MCF 10A (cell line): ENCODE measurements at regions not wholly inside any gene's neighbourhood (a gene's known extent, or its start where the extent isn't known, plus 50 kb on each side); places are given as distances from the start of the nearest gene placed in this dataset.

Experiments
- BruUV-seq: library from RNA; stranded (reverse); fragments of 400-500 nt; replicated peaks from 2 replicates; lab custom pipeline; 2021; lab: Mats Ljungman, UMichigan
- CTCF ChIA-PET: fragments of 300-600 bp; sonication (Branson Sonifier 250); formaldehyde crosslinking; extraction: SDS; loops from one replicate; lab custom pipeline; 2021; ENCODE audit warnings: antibody characterized with exemption, inconsistent platforms; lab: Yijun Ruan, JAX
- POLR2A ChIA-PET: fragments of 300-600, 350-650 bp; sonication (Branson Sonifier 250); formaldehyde crosslinking; extraction: SDS; loops from one replicate; lab custom pipeline; 2020; ENCODE audit warnings: antibody characterized with exemption, inconsistent platforms; lab: Yijun Ruan, JAX
- DNase-seq: peaks from one replicate; pipeline ENCODE4 v3.0.0-alpha.2; 2018; ENCODE audit not compliant: unreplicated experiment
- H3K27ac Mint-ChIP-seq: one replicate; pipeline ENCODE4 v1.8.0; 2022; ENCODE audit warnings: mild to moderate bottlenecking, low read depth, mixed read lengths; ENCODE audit not compliant: unreplicated experiment
- H3K27me3 Mint-ChIP-seq: one replicate; pipeline ENCODE4 v1.8.0; 2022; ENCODE audit warnings: mixed read lengths; ENCODE audit not compliant: insufficient read depth, unreplicated experiment
- H3K36me3 Mint-ChIP-seq: one replicate; pipeline ENCODE4 v1.8.0; 2022; ENCODE audit warnings: mild to moderate bottlenecking, moderate library complexity, mixed read lengths; ENCODE audit not compliant: insufficient read depth, unreplicated experiment
- H3K4me1 Mint-ChIP-seq: one replicate; pipeline ENCODE4 v1.8.0; 2022; ENCODE audit warnings: mixed read lengths; ENCODE audit not compliant: insufficient read depth, unreplicated experiment
- H3K4me3 Mint-ChIP-seq: one replicate; pipeline ENCODE4 v1.8.0; 2022; ENCODE audit warnings: mild to moderate bottlenecking, moderate library complexity, mixed read lengths; ENCODE audit not compliant: unreplicated experiment
- H3K9me3 Mint-ChIP-seq: one replicate; pipeline ENCODE4 v1.8.0; 2022; ENCODE audit warnings: mixed read lengths; ENCODE audit not compliant: unreplicated experiment
- CTCF ChIP-seq: fragments of 200-600 bp; IDR thresholded peaks from one replicate; pipeline ENCODE4 v1.8.0; 2022; ENCODE audit warnings: antibody characterized with exemption, mild to moderate bottlenecking; ENCODE audit not compliant: unreplicated experiment
- intact Hi-C: fragments of 100-400 bp; cut with micrococcal nuclease; formaldehyde crosslinking; loops from 2 replicates; pipeline ENCODE4 v1.14.1; 2022

GRCh38 chr4:124018383-124019317 is 622.1 kb downstream of the SPRY1 start:
- no peaks in the 10 kb centered on the region for H3K27me3 Mint-ChIP-seq
- ChIA-PET POLR2A (no interaction called here), CTCF (interaction anchor here (0.6 to 0.8 kb wide), 2 partner anchors 31 to 1056 kb away, joined by 3 read pairs; no protein-coding TSS in a partner anchor)
- peaks cover 7% of the 10 kb centered on the region for H3K9me3 Mint-ChIP-seq
- H3K4me1 Mint-ChIP-seq = peaks cover 20% of the 10 kb centered on the region
- DNase-seq = no peak
- H3K36me3 Mint-ChIP-seq = no peaks in the 10 kb centered on the region
- intact Hi-C loops = no loop called here
- H3K27ac Mint-ChIP-seq = peak overlapping the region; percentile 44
- H3K4me3 Mint-ChIP-seq = no peak overlapping the region
- TF ChIP-seq CTCF = no peak
- no TSS peak for BruUV-seq

GRCh38 chr4:124019749-124020549 is 623.4 kb downstream of the SPRY1 start:
- Mint-ChIP-seq H3K4me1 (peaks cover 20% of the 10 kb centered on the region), H3K9me3 (peaks cover 7% of the 10 kb centered on the region), H3K4me3 (peak overlapping the region; percentile 15), H3K36me3 (no peaks in the 10 kb centered on the region), H3K27me3 (no peaks in the 10 kb centered on the region), H3K27ac (peak overlapping the region; percentile 80)
- POLR2A ChIA-PET = no interaction called here
- BruUV-seq = TSS peak; percentile 60
- CTCF ChIA-PET = interaction anchor here (0.8 kb wide), 1 partner anchor 33 kb away, joined by 3 read pairs; no protein-coding TSS in a partner anchor
- TF ChIP-seq CTCF = no peak
- no peak for DNase-seq
- intact Hi-C loops = no loop called here

- Mint-ChIP-seq H3K4me3 (no peak overlapping the region), H3K4me1 (peaks cover 6% of the 10 kb centered on the region), H3K36me3 (no peaks in the 10 kb centered on the region), H3K27me3 (no peaks in the 10 kb centered on the region), H3K27ac (no peak overlapping the region), H3K9me3 (no peaks in the 10 kb centered on the region)
- POLR2A ChIA-PET = no interaction called here
- no peak for TF ChIP-seq CTCF
- BruUV-seq = no TSS peak
- CTCF ChIA-PET = no interaction called here
- no peak for DNase-seq
- intact Hi-C loops = no loop called here
Observed at GRCh38 chr4:124025000-124025399, 628.4 kb downstream of the SPRY1 start.

GRCh38 chr4:124025428-124025827 is 628.8 kb downstream of the SPRY1 start:
- ChIA-PET POLR2A (no interaction called here), CTCF (no interaction called here)
- no peak for TF ChIP-seq CTCF
- DNase-seq = no peak
- intact Hi-C loops = no loop called here
- Mint-ChIP-seq H3K36me3 (no peaks in the 10 kb centered on the region), H3K4me3 (no peak overlapping the region), H3K27ac (no peak overlapping the region), H3K27me3 (no peaks in the 10 kb centered on the region), H3K9me3 (no peaks in the 10 kb centered on the region), H3K4me1 (peaks cover 2% of the 10 kb centered on the region)
- no TSS peak for BruUV-seq
